ENCODE measurements at regions not wholly inside any gene's neighbourhood (a gene's known extent, or its start where the extent isn't known, plus 50 kb on each side); places are given as distances from the start of the nearest gene placed in this dataset.
A peak's percentile ranks its signal among the peaks of the same experiment; 100 is the strongest.

GRCh38 chr7:42750172-42750571, 161.7 kb downstream of the C7orf25 start:
- Mint-ChIP-seq H3K27me3 (ENCODE audit: low read depth) (no peaks in the 10 kb centered on the region), H3K4me3 (no peak overlapping the region), H3K4me1 (peaks cover 58% of the 10 kb centered on the region), H3K36me3 (ENCODE audit: low read depth) (peaks cover 2% of the 10 kb centered on the region), H3K27ac (ENCODE audit: unreplicated experiment) (no peak overlapping the region), H3K9me3 (peaks cover 18% of the 10 kb centered on the region)
- TF ChIP-seq CTCF (conservative IDR thresholded peaks at IDR 0.05), result no peak
- no peak for DNase-seq (ENCODE audit: low read depth, low spot score)

- H3K4me3 Mint-ChIP-seq, result no peak overlapping the region
- H3K36me3 Mint-ChIP-seq (ENCODE audit: low read depth), result peaks cover 5% of the 10 kb centered on the region
- no peak overlapping the region for H3K27ac Mint-ChIP-seq (ENCODE audit: unreplicated experiment)
- TF ChIP-seq CTCF (conservative IDR thresholded peaks at IDR 0.05), result no peak
- no peaks in the 10 kb centered on the region for H3K27me3 Mint-ChIP-seq (ENCODE audit: low read depth)
- peaks cover 20% of the 10 kb centered on the region for H3K9me3 Mint-ChIP-seq
- H3K4me1 Mint-ChIP-seq, result peaks cover 41% of the 10 kb centered on the region
- no peak for DNase-seq (ENCODE audit: low read depth, low spot score)
These were observed 164.8 kb downstream of the C7orf25 start for GRCh38 chr7:42747044-42747443.

- Mint-ChIP-seq H3K4me1 (peaks cover 33% of the 10 kb centered on the region), H3K36me3 (ENCODE audit: low read depth) (peaks cover 5% of the 10 kb centered on the region), H3K9me3 (peaks cover 17% of the 10 kb centered on the region), H3K4me3 (no peak overlapping the region), H3K27ac (ENCODE audit: unreplicated experiment) (no peak overlapping the region), H3K27me3 (ENCODE audit: low read depth) (no peaks in the 10 kb centered on the region)
- no peak for DNase-seq (ENCODE audit: low read depth, low spot score)
- TF ChIP-seq CTCF (conservative IDR thresholded peaks at IDR 0.05), result no peak
These were observed 165.7 kb downstream of the C7orf25 start for GRCh38 chr7:42746214-42746613.

- TF ChIP-seq CTCF (conservative IDR thresholded peaks at IDR 0.05), result peak; percentile 64
- Mint-ChIP-seq H3K27ac (ENCODE audit: unreplicated experiment) (no peak overlapping the region), H3K27me3 (ENCODE audit: low read depth) (no peaks in the 10 kb centered on the region), H3K9me3 (peaks cover 17% of the 10 kb centered on the region), H3K36me3 (ENCODE audit: low read depth) (peaks cover 5% of the 10 kb centered on the region), H3K4me1 (peaks cover 29% of the 10 kb centered on the region), H3K4me3 (no peak overlapping the region)
- DNase-seq (ENCODE audit: low read depth, low spot score), result peak; percentile 44
These were observed 166.4 kb downstream of the C7orf25 start for GRCh38 chr7:42745357-42746059.

- peaks cover 24% of the 10 kb centered on the region for H3K4me1 Mint-ChIP-seq
- no peaks in the 10 kb centered on the region for H3K27me3 Mint-ChIP-seq (ENCODE audit: low read depth)
- TF ChIP-seq CTCF (conservative IDR thresholded peaks at IDR 0.05), result no peak
- H3K9me3 Mint-ChIP-seq, result peaks cover 13% of the 10 kb centered on the region
- peaks cover 5% of the 10 kb centered on the region for H3K36me3 Mint-ChIP-seq (ENCODE audit: low read depth)
- H3K4me3 Mint-ChIP-seq, result no peak overlapping the region
- peak overlapping the region; percentile 82 for H3K27ac Mint-ChIP-seq (ENCODE audit: unreplicated experiment)
- no peak for DNase-seq (ENCODE audit: low read depth, low spot score)
These were observed 167.1 kb downstream of the C7orf25 start for GRCh38 chr7:42744746-42745145.
